ENCODE measurements at regions not wholly inside any gene's neighbourhood (a gene's known extent, or its start where the extent isn't known, plus 50 kb on each side); places are given as distances from the start of the nearest gene placed in this dataset.

- DNase-seq (ENCODE audit: low read depth): no peak
- no peak overlapping the region for H3K4me3 ChIP-seq (ENCODE audit: low read depth, low read length)
- TF ChIP-seq CTCF (IDR thresholded peaks at IDR 0.05; ENCODE audit: control insufficient read depth, extremely low read depth, insufficient read depth): no peak
Observed at GRCh38 chr15:70351391-70351790, 253.7 kb upstream of the TLE3 start.

- TF ChIP-seq CTCF (IDR thresholded peaks at IDR 0.05; ENCODE audit: control insufficient read depth, extremely low read depth, insufficient read depth): no peak
- DNase-seq (ENCODE audit: low read depth): no peak
- no peak overlapping the region for H3K4me3 ChIP-seq (ENCODE audit: low read depth, low read length)
Observed at GRCh38 chr15:70348581-70349344, 251.0 kb upstream of the TLE3 start.

- TF ChIP-seq CTCF (IDR thresholded peaks at IDR 0.05; ENCODE audit: control insufficient read depth, extremely low read depth, insufficient read depth): no peak
- H3K4me3 ChIP-seq (ENCODE audit: low read depth, low read length): no peak overlapping the region
- DNase-seq (ENCODE audit: low read depth): no peak
Observed at GRCh38 chr15:70348226-70348543, 250.5 kb upstream of the TLE3 start.

- TF ChIP-seq CTCF (IDR thresholded peaks at IDR 0.05; ENCODE audit: control insufficient read depth, extremely low read depth, insufficient read depth): no peak
- H3K4me3 ChIP-seq (ENCODE audit: low read depth, low read length): no peak overlapping the region
- no peak for DNase-seq (ENCODE audit: low read depth)
Observed at GRCh38 chr15:70347321-70348225, 249.9 kb upstream of the TLE3 start.

GRCh38 chr15:70345251-70346019 is 247.7 kb upstream of the TLE3 start:
- TF ChIP-seq CTCF (IDR thresholded peaks at IDR 0.05; ENCODE audit: control insufficient read depth, extremely low read depth, insufficient read depth): no peak
- H3K4me3 ChIP-seq (ENCODE audit: low read depth, low read length): no peak overlapping the region
- no peak for DNase-seq (ENCODE audit: low read depth)

GRCh38 chr15:70344666-70345065 is 246.9 kb upstream of the TLE3 start:
- no peak for DNase-seq (ENCODE audit: low read depth)
- no peak for TF ChIP-seq CTCF (IDR thresholded peaks at IDR 0.05; ENCODE audit: control insufficient read depth, extremely low read depth, insufficient read depth)
- H3K4me3 ChIP-seq (ENCODE audit: low read depth, low read length): no peak overlapping the region
